ENCODE measurements at regions not wholly inside any gene's neighbourhood (a gene's known extent, or its start where the extent isn't known, plus 50 kb on each side); places are given as distances from the start of the nearest gene placed in this dataset.

GRCh38 chr2:175620106-175620505, 382.0 kb downstream of the LNPK start:
- H3K4me1 ChIP-seq (ENCODE audit: control insufficient read depth in 4 of 4, insufficient read depth in 4 of 4, low read length in 3 of 4), result no peaks in the 10 kb centered on the region
- H3K36me3 ChIP-seq (ENCODE audit: control insufficient read depth in 4 of 4, insufficient read depth in 3 of 4, low read depth in 1 of 4, low read length in 3 of 4), result no peaks in the 10 kb centered on the region
- H3K27ac ChIP-seq (ENCODE audit: low read depth in 1 of 2, low read length in 2 of 2), result no peak overlapping the region
- no peak overlapping the region for H3K9ac ChIP-seq (ENCODE audit: low read depth in 1 of 2, low read length in 2 of 2)
- H3K9me3 ChIP-seq (ENCODE audit: control insufficient read depth in 4 of 4, low read length in 3 of 4), result no peaks in the 10 kb centered on the region
- H3K4me3 ChIP-seq (ENCODE audit: low read depth in 1 of 3, low read length in 3 of 3), result no peak overlapping the region
- TF ChIP-seq HNF4G (IDR thresholded peaks at IDR 0.05) (no peak), NR2F2 (IDR thresholded peaks at IDR 0.05) (no peak), FOXA2 (IDR thresholded peaks at IDR 0.05) (no peak), TAF1 (conservative IDR thresholded peaks at IDR 0.05) (no peak), CTCF (IDR thresholded peaks at IDR 0.05; ENCODE audit: low read depth, low read length, missing input control) (no peak), RAD21 (IDR thresholded peaks at IDR 0.05) (no peak), HNF4A (conservative IDR thresholded peaks at IDR 0.05) (no peak), YY1 (IDR thresholded peaks at IDR 0.05) (no peak), SP1 (IDR thresholded peaks at IDR 0.05) (no peak), ATF3 (IDR thresholded peaks at IDR 0.05) (no peak), GABPA (IDR thresholded peaks at IDR 0.05 in 1 of 2, conservative IDR thresholded peaks at IDR 0.05 in 1 of 2) (no peak)
- TF ChIP-seq, protein P1, sequence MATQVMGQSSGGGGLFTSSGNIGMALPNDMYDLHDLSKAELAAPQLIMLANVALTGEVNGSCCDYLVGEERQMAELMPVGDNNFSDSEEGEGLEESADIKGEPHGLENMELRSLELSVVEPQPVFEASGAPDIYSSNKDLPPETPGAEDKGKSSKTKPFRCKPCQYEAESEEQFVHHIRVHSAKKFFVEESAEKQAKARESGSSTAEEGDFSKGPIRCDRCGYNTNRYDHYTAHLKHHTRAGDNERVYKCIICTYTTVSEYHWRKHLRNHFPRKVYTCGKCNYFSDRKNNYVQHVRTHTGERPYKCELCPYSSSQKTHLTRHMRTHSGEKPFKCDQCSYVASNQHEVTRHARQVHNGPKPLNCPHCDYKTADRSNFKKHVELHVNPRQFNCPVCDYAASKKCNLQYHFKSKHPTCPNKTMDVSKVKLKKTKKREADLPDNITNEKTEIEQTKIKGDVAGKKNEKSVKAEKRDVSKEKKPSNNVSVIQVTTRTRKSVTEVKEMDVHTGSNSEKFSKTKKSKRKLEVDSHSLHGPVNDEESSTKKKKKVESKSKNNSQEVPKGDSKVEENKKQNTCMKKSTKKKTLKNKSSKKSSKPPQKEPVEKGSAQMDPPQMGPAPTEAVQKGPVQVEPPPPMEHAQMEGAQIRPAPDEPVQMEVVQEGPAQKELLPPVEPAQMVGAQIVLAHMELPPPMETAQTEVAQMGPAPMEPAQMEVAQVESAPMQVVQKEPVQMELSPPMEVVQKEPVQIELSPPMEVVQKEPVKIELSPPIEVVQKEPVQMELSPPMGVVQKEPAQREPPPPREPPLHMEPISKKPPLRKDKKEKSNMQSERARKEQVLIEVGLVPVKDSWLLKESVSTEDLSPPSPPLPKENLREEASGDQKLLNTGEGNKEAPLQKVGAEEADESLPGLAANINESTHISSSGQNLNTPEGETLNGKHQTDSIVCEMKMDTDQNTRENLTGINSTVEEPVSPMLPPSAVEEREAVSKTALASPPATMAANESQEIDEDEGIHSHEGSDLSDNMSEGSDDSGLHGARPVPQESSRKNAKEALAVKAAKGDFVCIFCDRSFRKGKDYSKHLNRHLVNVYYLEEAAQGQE (IDR thresholded peaks at IDR 0.05), result no peak
- 68% methylated on average over 2 of the region's 2 CpGs for WGBS
- H3K27me3 ChIP-seq (ENCODE audit: control insufficient read depth in 4 of 4, insufficient read depth in 4 of 4, low read length in 3 of 4), result no peaks in the 10 kb centered on the region
- no peak for DNase-seq (ENCODE audit: low spot score)

GRCh38 chr2:175619179-175620045, 382.7 kb downstream of the LNPK start:
- 72% methylated on average over 2 of the region's 2 CpGs for WGBS
- Histone ChIP-seq H3K9ac (ENCODE audit: low read depth in 1 of 2, low read length in 2 of 2) (no peak overlapping the region), H3K4me3 (ENCODE audit: low read depth in 1 of 3, low read length in 3 of 3) (no peak overlapping the region), H3K36me3 (ENCODE audit: control insufficient read depth in 4 of 4, insufficient read depth in 3 of 4, low read depth in 1 of 4, low read length in 3 of 4) (no peaks in the 10 kb centered on the region), H3K27ac (ENCODE audit: low read depth in 1 of 2, low read length in 2 of 2) (no peak overlapping the region), H3K9me3 (ENCODE audit: control insufficient read depth in 4 of 4, low read length in 3 of 4) (no peaks in the 10 kb centered on the region), H3K4me1 (ENCODE audit: control insufficient read depth in 4 of 4, insufficient read depth in 4 of 4, low read length in 3 of 4) (no peaks in the 10 kb centered on the region), H3K27me3 (ENCODE audit: control insufficient read depth in 4 of 4, insufficient read depth in 4 of 4, low read length in 3 of 4) (no peaks in the 10 kb centered on the region)
- DNase-seq (ENCODE audit: low spot score), result no peak
- TF ChIP-seq HNF4A (conservative IDR thresholded peaks at IDR 0.05), result no peak
- no peak for TF ChIP-seq CTCF (IDR thresholded peaks at IDR 0.05; ENCODE audit: low read depth, low read length, missing input control)
- no peak for TF ChIP-seq NR2F2 (IDR thresholded peaks at IDR 0.05)
- no peak for TF ChIP-seq RXRA (IDR thresholded peaks at IDR 0.05)
- TF ChIP-seq MAX (IDR thresholded peaks at IDR 0.05), result no peak
- no peak for TF ChIP-seq RAD21 (IDR thresholded peaks at IDR 0.05)
- no peak for TF ChIP-seq JUND (IDR thresholded peaks at IDR 0.05)
- no peak for TF ChIP-seq SP1 (IDR thresholded peaks at IDR 0.05)
- TF ChIP-seq FOXA2 (IDR thresholded peaks at IDR 0.05), result no peak
- TF ChIP-seq, protein P2, sequence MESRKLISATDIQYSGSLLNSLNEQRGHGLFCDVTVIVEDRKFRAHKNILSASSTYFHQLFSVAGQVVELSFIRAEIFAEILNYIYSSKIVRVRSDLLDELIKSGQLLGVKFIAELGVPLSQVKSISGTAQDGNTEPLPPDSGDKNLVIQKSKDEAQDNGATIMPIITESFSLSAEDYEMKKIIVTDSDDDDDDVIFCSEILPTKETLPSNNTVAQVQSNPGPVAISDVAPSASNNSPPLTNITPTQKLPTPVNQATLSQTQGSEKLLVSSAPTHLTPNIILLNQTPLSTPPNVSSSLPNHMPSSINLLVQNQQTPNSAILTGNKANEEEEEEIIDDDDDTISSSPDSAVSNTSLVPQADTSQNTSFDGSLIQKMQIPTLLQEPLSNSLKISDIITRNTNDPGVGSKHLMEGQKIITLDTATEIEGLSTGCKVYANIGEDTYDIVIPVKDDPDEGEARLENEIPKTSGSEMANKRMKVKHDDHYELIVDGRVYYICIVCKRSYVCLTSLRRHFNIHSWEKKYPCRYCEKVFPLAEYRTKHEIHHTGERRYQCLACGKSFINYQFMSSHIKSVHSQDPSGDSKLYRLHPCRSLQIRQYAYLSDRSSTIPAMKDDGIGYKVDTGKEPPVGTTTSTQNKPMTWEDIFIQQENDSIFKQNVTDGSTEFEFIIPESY (IDR thresholded peaks at IDR 0.05), result no peak
- TF ChIP-seq EGR1 (IDR thresholded peaks at IDR 0.05; ENCODE audit: low read depth in 2 of 2), result no peak
- no peak for TF ChIP-seq FOXA1 (IDR thresholded peaks at IDR 0.05)
